ENCODE measurements at regions not wholly inside any gene's neighbourhood (a gene's known extent, or its start where the extent isn't known, plus 50 kb on each side); places are given as distances from the start of the nearest gene placed in this dataset.

DNA sequence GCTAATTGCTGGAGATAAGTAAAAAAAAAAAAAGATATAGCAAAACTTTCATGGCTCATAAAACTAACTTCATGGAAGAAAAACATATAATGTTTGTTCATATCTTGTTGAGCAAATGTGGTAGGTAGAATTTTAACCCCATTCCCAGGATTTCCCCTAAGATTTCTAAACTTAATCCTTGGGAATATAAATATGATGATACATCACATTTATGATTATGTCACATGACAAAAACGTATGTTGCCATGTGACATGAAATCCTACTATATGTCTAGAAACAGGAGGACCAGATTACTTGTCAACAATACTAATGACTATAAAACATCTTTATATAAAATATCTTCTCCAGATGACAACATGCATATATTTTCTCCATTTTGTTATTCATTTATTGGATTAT lies 679.0 kb upstream of the LRRC4C start:
- no peak for DNase-seq
- no peak for TF ChIP-seq CTCF (IDR thresholded peaks at IDR 0.05)
- POLR2A ChIA-PET: no interaction called here
- ATAC-seq: no peak
- H3K4me1 Mint-ChIP-seq (ENCODE audit: low read depth): no peaks in the 10 kb centered on the region
- H3K4me3 Mint-ChIP-seq: no peak overlapping the region
- no peak overlapping the region for H3K27ac Mint-ChIP-seq
- no peaks in the 10 kb centered on the region for H3K27me3 Mint-ChIP-seq
- H3K36me3 Mint-ChIP-seq (ENCODE audit: low read depth): no peaks in the 10 kb centered on the region
- peaks cover 9% of the 10 kb centered on the region for H3K9me3 Mint-ChIP-seq
- CTCF ChIA-PET: no interaction called here
- intact Hi-C loops (cut with micrococcal nuclease): no loop called here

DNA sequence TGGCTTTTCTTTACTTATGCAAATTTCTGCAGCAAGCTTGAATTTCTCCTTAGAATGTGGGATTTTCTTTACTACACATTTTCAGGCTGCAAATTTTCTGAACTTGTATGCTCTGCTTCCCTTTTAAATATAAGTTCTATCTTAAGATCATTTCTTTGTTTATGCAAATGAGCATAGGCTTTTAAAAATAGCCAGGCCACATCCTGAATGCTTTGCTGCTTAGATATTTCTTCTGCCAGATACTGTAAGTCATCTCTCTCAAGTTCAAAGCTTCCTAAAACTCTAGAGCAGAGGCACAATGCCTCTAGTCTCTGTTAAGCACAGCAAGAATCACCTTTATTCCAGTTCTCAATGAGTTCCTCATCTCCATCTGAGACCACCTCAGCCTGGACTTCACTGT lies 685.9 kb upstream of the LRRC4C start:
- no peaks in the 10 kb centered on the region for H3K36me3 Mint-ChIP-seq (ENCODE audit: low read depth)
- intact Hi-C loops (cut with micrococcal nuclease): no loop called here
- H3K4me3 Mint-ChIP-seq: no peak overlapping the region
- ChIA-PET CTCF (no interaction called here), POLR2A (no interaction called here)
- no peak overlapping the region for H3K27ac Mint-ChIP-seq
- no peak for ATAC-seq
- no peak for DNase-seq
- no peaks in the 10 kb centered on the region for H3K27me3 Mint-ChIP-seq
- peaks cover 18% of the 10 kb centered on the region for H3K9me3 Mint-ChIP-seq
- no peaks in the 10 kb centered on the region for H3K4me1 Mint-ChIP-seq (ENCODE audit: low read depth)
- no peak for TF ChIP-seq CTCF (IDR thresholded peaks at IDR 0.05)

GRCh38 chr11:42161886-42162285 lies 702.4 kb upstream of the LRRC4C start:
- no peak for ATAC-seq
- peaks cover 7% of the 10 kb centered on the region for H3K9me3 Mint-ChIP-seq
- H3K4me3 Mint-ChIP-seq: no peak overlapping the region
- no peak for DNase-seq
- ChIA-PET POLR2A (no interaction called here), CTCF (no interaction called here)
- no peak overlapping the region for H3K27ac Mint-ChIP-seq
- no peaks in the 10 kb centered on the region for H3K4me1 Mint-ChIP-seq (ENCODE audit: low read depth)
- no peaks in the 10 kb centered on the region for H3K36me3 Mint-ChIP-seq (ENCODE audit: low read depth)
- TF ChIP-seq CTCF (IDR thresholded peaks at IDR 0.05): no peak
- intact Hi-C loops (cut with micrococcal nuclease): no loop called here
- H3K27me3 Mint-ChIP-seq: no peaks in the 10 kb centered on the region

DNA sequence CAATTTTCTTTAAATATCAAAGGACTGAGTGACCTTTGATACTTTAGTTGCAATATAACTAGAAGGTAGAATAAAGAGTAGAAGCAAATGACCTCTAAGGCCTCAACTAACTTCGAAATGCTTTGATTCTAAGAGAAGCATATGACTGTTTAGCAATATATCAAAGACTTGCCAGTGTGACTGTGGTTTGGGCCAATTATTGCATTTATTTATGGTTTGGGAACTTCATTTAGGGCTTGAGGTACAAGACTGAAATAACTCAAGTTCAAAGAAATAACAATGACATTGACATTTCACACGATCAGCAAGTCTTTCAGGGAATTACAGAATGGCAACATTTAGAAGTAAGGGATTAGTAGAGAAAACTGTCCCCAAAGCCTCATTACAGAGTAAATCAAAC lies 709.7 kb upstream of the LRRC4C start:
- CTCF ChIA-PET: no interaction called here
- Mint-ChIP-seq H3K36me3 (ENCODE audit: low read depth) (no peaks in the 10 kb centered on the region), H3K4me3 (no peak overlapping the region), H3K27me3 (no peaks in the 10 kb centered on the region), H3K4me1 (ENCODE audit: low read depth) (no peaks in the 10 kb centered on the region), H3K9me3 (peaks cover 15% of the 10 kb centered on the region), H3K27ac (no peak overlapping the region)
- POLR2A ChIA-PET: no interaction called here
- TF ChIP-seq CTCF (IDR thresholded peaks at IDR 0.05): no peak
- intact Hi-C loops (cut with micrococcal nuclease): no loop called here
- ATAC-seq (no peak), DNase-seq (no peak)

DNA sequence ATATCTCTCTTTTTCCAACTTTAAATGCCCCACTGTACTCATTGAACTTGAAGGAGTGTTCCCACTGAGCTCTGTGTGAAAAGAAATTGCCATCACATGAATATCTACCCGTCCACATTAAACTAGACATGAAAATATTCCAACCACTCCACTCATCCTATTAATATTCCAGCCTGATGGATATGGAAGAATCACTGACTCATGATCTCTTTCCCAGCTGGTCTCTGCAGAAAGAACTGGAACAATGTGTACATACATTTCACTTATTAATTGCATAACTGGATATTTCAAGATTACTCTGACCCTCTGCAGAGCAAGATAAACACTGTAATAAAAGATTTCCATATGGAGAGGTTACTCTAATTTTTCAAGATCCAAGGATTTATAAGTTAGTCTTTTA lies 711.1 kb upstream of the LRRC4C start:
- intact Hi-C loops (cut with micrococcal nuclease): no loop called here
- peaks cover 21% of the 10 kb centered on the region for H3K9me3 Mint-ChIP-seq
- ChIA-PET POLR2A (no interaction called here), CTCF (no interaction called here)
- no peak for TF ChIP-seq CTCF (IDR thresholded peaks at IDR 0.05)
- DNase-seq: no peak
- H3K36me3 Mint-ChIP-seq (ENCODE audit: low read depth): no peaks in the 10 kb centered on the region
- no peaks in the 10 kb centered on the region for H3K27me3 Mint-ChIP-seq
- ATAC-seq: no peak
- H3K4me3 Mint-ChIP-seq: no peak overlapping the region
- H3K4me1 Mint-ChIP-seq (ENCODE audit: low read depth): no peaks in the 10 kb centered on the region
- H3K27ac Mint-ChIP-seq: no peak overlapping the region

Measured in activated CD8-positive, alpha-beta T cell treated with anti-CD3 and anti-CD28 coated beads for 36 hours (primary cell).